ENCODE measurements at regions not wholly inside any gene's neighbourhood (a gene's known extent, or its start where the extent isn't known, plus 50 kb on each side); places are given as distances from the start of the nearest gene placed in this dataset.

- H3K27me3 ChIP-seq (replicated peaks): no peaks in the 10 kb centered on the region
- no peak overlapping the region for H3K4me3 ChIP-seq
- peaks cover 28% of the 10 kb centered on the region for H3K4me1 ChIP-seq (replicated peaks)
- H3K27ac ChIP-seq: peak overlapping the region; percentile 94
- H3K36me3 ChIP-seq: no peaks in the 10 kb centered on the region
- H3K9me3 ChIP-seq (replicated peaks): peaks cover 7% of the 10 kb centered on the region; the same call in 1 of the 2 replicates
- DNase-seq (ENCODE audit: low read depth in 1 of 2, low spot score in 2 of 2): peak; percentile 61 to 90
Measured at GRCh38 chr2:83055376-83056010, 1403.6 kb downstream of the SUCLG1 start.

- Histone ChIP-seq H3K9me3 (replicated peaks) (peaks cover 7% of the 10 kb centered on the region; the same call in 1 of the 2 replicates), H3K27ac (peak overlapping the region; percentile 94), H3K36me3 (no peaks in the 10 kb centered on the region), H3K27me3 (replicated peaks) (no peaks in the 10 kb centered on the region), H3K4me1 (replicated peaks) (peaks cover 28% of the 10 kb centered on the region), H3K4me3 (no peak overlapping the region)
- peak; percentile 57 to 96 for DNase-seq (ENCODE audit: low read depth in 1 of 2, low spot score in 2 of 2)
Measured at GRCh38 chr2:83054751-83055150, 1404.3 kb downstream of the SUCLG1 start.

- peaks cover 28% of the 10 kb centered on the region for H3K4me1 ChIP-seq (replicated peaks)
- H3K4me3 ChIP-seq: no peak overlapping the region
- no peaks in the 10 kb centered on the region for H3K9me3 ChIP-seq (replicated peaks)
- no peaks in the 10 kb centered on the region for H3K27me3 ChIP-seq (replicated peaks)
- H3K27ac ChIP-seq: no peak overlapping the region
- DNase-seq (ENCODE audit: low read depth in 1 of 2, low spot score in 2 of 2): no peak
- H3K36me3 ChIP-seq: no peaks in the 10 kb centered on the region
Measured at GRCh38 chr2:83051538-83052170, 1407.4 kb downstream of the SUCLG1 start.

GRCh38 chr2:83042053-83042452 is 1417.0 kb downstream of the SUCLG1 start:
- H3K4me3 ChIP-seq: no peak overlapping the region
- no peaks in the 10 kb centered on the region for H3K9me3 ChIP-seq (replicated peaks)
- H3K27me3 ChIP-seq (replicated peaks): no peaks in the 10 kb centered on the region
- DNase-seq (ENCODE audit: low read depth in 1 of 2, low spot score in 2 of 2): no peak
- no peaks in the 10 kb centered on the region for H3K36me3 ChIP-seq
- no peaks in the 10 kb centered on the region for H3K4me1 ChIP-seq (replicated peaks)
- H3K27ac ChIP-seq: no peak overlapping the region

- H3K9me3 ChIP-seq (replicated peaks): no peaks in the 10 kb centered on the region; the same call in 1 of the 2 replicates
- H3K36me3 ChIP-seq: no peaks in the 10 kb centered on the region
- H3K4me1 ChIP-seq (replicated peaks): no peaks in the 10 kb centered on the region
- H3K27ac ChIP-seq: no peak overlapping the region
- no peaks in the 10 kb centered on the region for H3K27me3 ChIP-seq (replicated peaks)
- DNase-seq (ENCODE audit: low read depth in 1 of 2, low spot score in 2 of 2): no peak
- no peak overlapping the region for H3K4me3 ChIP-seq
Measured at GRCh38 chr2:83022631-83023210, 1436.4 kb downstream of the SUCLG1 start.

GRCh38 chr2:83017366-83018090 is 1441.6 kb downstream of the SUCLG1 start:
- no peaks in the 10 kb centered on the region; the same call in 1 of the 2 replicates for H3K9me3 ChIP-seq (replicated peaks)
- no peaks in the 10 kb centered on the region for H3K27me3 ChIP-seq (replicated peaks)
- DNase-seq (ENCODE audit: low read depth in 1 of 2, low spot score in 2 of 2): no peak
- H3K36me3 ChIP-seq: no peaks in the 10 kb centered on the region
- no peak overlapping the region for H3K4me3 ChIP-seq
- no peak overlapping the region for H3K27ac ChIP-seq
- no peaks in the 10 kb centered on the region; the same call in 1 of the 2 replicates for H3K4me1 ChIP-seq (replicated peaks)

- DNase-seq (ENCODE audit: low read depth in 1 of 2, low spot score in 2 of 2): no peak
- H3K27ac ChIP-seq: no peak overlapping the region
- no peak overlapping the region for H3K4me3 ChIP-seq
- no peaks in the 10 kb centered on the region; the same call in 1 of the 2 replicates for H3K9me3 ChIP-seq (replicated peaks)
- no peaks in the 10 kb centered on the region for H3K27me3 ChIP-seq (replicated peaks)
- no peaks in the 10 kb centered on the region; the same call in 1 of the 2 replicates for H3K4me1 ChIP-seq (replicated peaks)
- H3K36me3 ChIP-seq: no peaks in the 10 kb centered on the region
Measured at GRCh38 chr2:83016343-83017110, 1442.6 kb downstream of the SUCLG1 start.

GRCh38 chr2:83015900-83016299 is 1443.2 kb downstream of the SUCLG1 start:
- H3K4me1 ChIP-seq (replicated peaks): no peaks in the 10 kb centered on the region; the same call in 1 of the 2 replicates
- H3K36me3 ChIP-seq: no peaks in the 10 kb centered on the region
- no peak for DNase-seq (ENCODE audit: low read depth in 1 of 2, low spot score in 2 of 2)
- no peak overlapping the region for H3K27ac ChIP-seq
- no peaks in the 10 kb centered on the region; the same call in 1 of the 2 replicates for H3K9me3 ChIP-seq (replicated peaks)
- H3K27me3 ChIP-seq (replicated peaks): no peaks in the 10 kb centered on the region
- H3K4me3 ChIP-seq: no peak overlapping the region

GRCh38 chr2:83015035-83015715 is 1443.9 kb downstream of the SUCLG1 start:
- Histone ChIP-seq H3K27ac (no peak overlapping the region), H3K4me1 (replicated peaks) (no peaks in the 10 kb centered on the region; the same call in 1 of the 2 replicates), H3K36me3 (no peaks in the 10 kb centered on the region), H3K9me3 (replicated peaks) (no peaks in the 10 kb centered on the region; the same call in 1 of the 2 replicates), H3K4me3 (no peak overlapping the region), H3K27me3 (replicated peaks) (no peaks in the 10 kb centered on the region)
- DNase-seq (ENCODE audit: low read depth in 1 of 2, low spot score in 2 of 2): no peak

GRCh38 chr2:83014462-83014861 is 1444.6 kb downstream of the SUCLG1 start:
- no peak for DNase-seq (ENCODE audit: low read depth in 1 of 2, low spot score in 2 of 2)
- Histone ChIP-seq H3K9me3 (replicated peaks) (no peaks in the 10 kb centered on the region; the same call in 1 of the 2 replicates), H3K27ac (no peak overlapping the region), H3K4me1 (replicated peaks) (no peaks in the 10 kb centered on the region; the same call in 1 of the 2 replicates), H3K4me3 (no peak overlapping the region), H3K27me3 (replicated peaks) (no peaks in the 10 kb centered on the region), H3K36me3 (no peaks in the 10 kb centered on the region)

- no peaks in the 10 kb centered on the region for H3K4me1 ChIP-seq (replicated peaks)
- DNase-seq (ENCODE audit: low read depth in 1 of 2, low spot score in 2 of 2): peak in 1 of 2 experiments; percentile 4
- no peaks in the 10 kb centered on the region for H3K27me3 ChIP-seq (replicated peaks)
- H3K4me3 ChIP-seq: no peak overlapping the region
- H3K27ac ChIP-seq: no peak overlapping the region
- H3K36me3 ChIP-seq: no peaks in the 10 kb centered on the region
- no peaks in the 10 kb centered on the region for H3K9me3 ChIP-seq (replicated peaks)
Measured at GRCh38 chr2:83006961-83007360, 1452.1 kb downstream of the SUCLG1 start.

- H3K36me3 ChIP-seq: no peaks in the 10 kb centered on the region
- no peak for DNase-seq (ENCODE audit: low read depth in 1 of 2, low spot score in 2 of 2)
- H3K4me3 ChIP-seq: no peak overlapping the region
- H3K27ac ChIP-seq: no peak overlapping the region
- no peaks in the 10 kb centered on the region for H3K27me3 ChIP-seq (replicated peaks)
- no peaks in the 10 kb centered on the region for H3K4me1 ChIP-seq (replicated peaks)
- no peaks in the 10 kb centered on the region for H3K9me3 ChIP-seq (replicated peaks)
Measured at GRCh38 chr2:83003555-83003954, 1455.5 kb downstream of the SUCLG1 start.

- H3K27me3 ChIP-seq (replicated peaks): no peaks in the 10 kb centered on the region
- no peak overlapping the region for H3K27ac ChIP-seq
- no peak for DNase-seq (ENCODE audit: low read depth in 1 of 2, low spot score in 2 of 2)
- no peaks in the 10 kb centered on the region for H3K36me3 ChIP-seq
- H3K4me1 ChIP-seq (replicated peaks): no peaks in the 10 kb centered on the region
- H3K9me3 ChIP-seq (replicated peaks): no peaks in the 10 kb centered on the region
- no peak overlapping the region for H3K4me3 ChIP-seq
Measured at GRCh38 chr2:83002706-83003105, 1456.4 kb downstream of the SUCLG1 start.
